Breast epithelium (tissue), 4 donors: ENCODE measurements at regions not wholly inside any gene's neighbourhood (a gene's known extent, or its start where the extent isn't known, plus 50 kb on each side); places are given as distances from the start of the nearest gene placed in this dataset.
A peak's percentile ranks its signal among the peaks of the same experiment; 100 is the strongest.

Experiments used
- DNase-seq, 2 donors: peaks; one replicate each; pipeline ENCODE4 v3.0.0-alpha.2; 2019; ENCODE audit warnings: low spot score in 2 of 2
- H3K27ac ChIP-seq, 2 donors: fragments of 200-600 bp; sonication (generic) in 1 of 2; one replicate each; pipeline ENCODE4 v1.5.1; 2016 to 2019; ENCODE audit warnings: mild to moderate bottlenecking in 1 of 2
- H3K27me3 ChIP-seq, 2 donors: fragments of 200-600 bp; sonication (generic) in 1 of 2; one replicate each; pipeline versions ENCODE4 v1.5.1 to v1.6.0; 2017 to 2019; ENCODE audit warnings: control low read depth in 1 of 2, mild to moderate bottlenecking in 1 of 2
- H3K36me3 ChIP-seq: fragments of 200-600 bp; one replicate; pipeline ENCODE4 v1.5.1; 2019
- H3K4me1 ChIP-seq, 2 donors: fragments of 200-600 bp; sonication (generic); one replicate each; pipeline ENCODE4 v1.5.1; 2016 to 2019; ENCODE audit warnings: control low read depth in 1 of 2
- H3K4me3 ChIP-seq, 3 donors: fragments of 200-600 bp; sonication (generic); 1 replicate in 2 of 3; 2 replicates in 1 of 3; pipeline ENCODE4 v1.5.1; 2016 to 2019; ENCODE audit warnings: mild to moderate bottlenecking in 3 of 3, moderate library complexity in 2 of 3
- H3K9me3 ChIP-seq, 2 donors: fragments of 200-600 bp; sonication (generic) in 1 of 2; one replicate each; pipeline ENCODE4 v1.5.1; 2016 to 2019; ENCODE audit warnings: control low read depth in 1 of 2
- CTCF ChIP-seq, 3 donors: fragments of 450-650 bp; IDR thresholded peaks; one replicate each; pipeline ENCODE4 v1.5.1; 2016 to 2017; ENCODE audit warnings: antibody characterized with exemption in 3 of 3, mild to moderate bottlenecking in 3 of 3, moderate library complexity in 3 of 3
- POLR2A ChIP-seq: fragments of 450-650 bp; IDR thresholded peaks from one replicate; pipeline ENCODE4 v1.6.1; 2016; ENCODE audit warnings: antibody characterized with exemption, mild to moderate bottlenecking, moderate library complexity
- POLR2AphosphoS5 ChIP-seq, 3 donors: sonication (generic); formaldehyde crosslinking; IDR thresholded peaks; one replicate each; pipeline ENCODE4 v1.6.1; 2017; ENCODE audit warnings: antibody characterized with exemption in 3 of 3
- intact Hi-C: fragments of 100-400 bp; cut with DNase I; formaldehyde crosslinking; loops from one replicate; pipeline ENCODE4 v1.15.1; 2023; ENCODE audit warnings: low total_unique reads

DNA sequence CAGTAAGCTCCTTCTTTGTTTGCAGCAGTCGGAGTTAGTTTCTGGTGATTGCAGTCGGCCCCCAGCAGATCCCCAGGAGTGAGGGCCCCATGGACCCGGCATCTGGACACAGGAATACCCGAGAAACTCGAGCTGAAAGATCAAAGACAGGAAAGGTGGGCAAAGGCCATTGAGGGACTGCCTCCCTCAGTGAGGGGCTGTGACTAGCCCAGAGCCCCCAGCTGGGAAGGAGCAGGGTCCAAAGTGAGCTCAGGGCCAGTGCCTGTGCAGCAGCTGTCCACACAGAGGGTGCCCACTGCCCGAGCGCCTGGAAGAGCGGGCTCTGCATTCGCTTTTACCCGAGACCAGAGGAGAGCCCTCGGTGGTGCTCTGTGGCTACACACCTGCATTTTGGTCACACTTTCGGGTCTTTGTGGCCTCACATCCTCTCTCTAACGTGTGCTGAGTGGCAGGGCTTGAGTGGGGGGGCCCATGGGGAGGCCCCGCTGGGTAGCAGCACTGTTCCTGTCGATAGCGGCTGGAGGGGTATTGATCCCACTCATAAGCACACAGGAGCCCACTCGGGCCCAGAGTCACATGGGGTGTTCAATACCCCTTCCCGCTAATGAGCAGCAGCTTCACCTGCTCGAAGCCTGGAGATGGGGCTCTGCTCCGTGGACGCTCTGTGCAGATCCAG, 532.9 kb downstream of the TBC1D22A start:
- no peak overlapping the region for H3K27ac ChIP-seq
- DNase-seq, result no peak
- no peaks in the 10 kb centered on the region for H3K9me3 ChIP-seq
- TF ChIP-seq POLR2A, result no peak
- no peak for TF ChIP-seq CTCF (IDR thresholded peaks at IDR 0.05)
- no peak for TF ChIP-seq POLR2AphosphoS5 (IDR thresholded peaks at IDR 0.05)
- intact Hi-C loops, result no loop called here
- H3K36me3 ChIP-seq, result no peaks in the 10 kb centered on the region
- H3K4me1 ChIP-seq, result no peaks in the 10 kb centered on the region
- peaks cover 0 to 41% of the 10 kb centered on the region in 2 donors for H3K27me3 ChIP-seq
- H3K4me3 ChIP-seq, result no peak overlapping the region

DNA sequence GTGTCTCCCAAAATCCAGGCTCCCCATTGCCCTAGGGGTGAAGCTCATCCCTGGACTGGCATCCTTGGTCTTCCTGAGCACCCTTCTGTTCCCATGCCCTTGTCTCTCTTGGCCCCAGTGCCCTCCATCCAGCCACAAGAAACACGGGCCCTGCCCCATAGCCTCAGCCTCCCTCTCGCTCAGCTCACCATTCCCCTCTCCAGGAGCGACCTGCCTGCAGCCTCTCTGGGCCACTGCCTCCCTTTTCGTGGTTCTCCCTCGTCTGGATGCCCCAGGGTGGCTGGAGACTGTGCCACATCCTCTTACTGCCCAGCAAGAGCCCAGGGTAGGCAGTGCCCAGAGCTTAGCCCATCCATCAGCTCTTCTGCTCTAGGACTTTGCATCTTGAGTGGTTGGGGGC, 532.1 kb downstream of the TBC1D22A start:
- Histone ChIP-seq H3K36me3 (no peaks in the 10 kb centered on the region), H3K27ac (no peak overlapping the region), H3K4me1 (no peaks in the 10 kb centered on the region), H3K4me3 (no peak overlapping the region), H3K9me3 (no peaks in the 10 kb centered on the region), H3K27me3 (peaks cover 0 to 40% of the 10 kb centered on the region in 2 donors)
- DNase-seq, result no peak
- intact Hi-C loops, result no loop called here
- TF ChIP-seq CTCF (IDR thresholded peaks at IDR 0.05), result no peak
- TF ChIP-seq POLR2AphosphoS5 (IDR thresholded peaks at IDR 0.05), result no peak
- TF ChIP-seq POLR2A, result no peak

DNA sequence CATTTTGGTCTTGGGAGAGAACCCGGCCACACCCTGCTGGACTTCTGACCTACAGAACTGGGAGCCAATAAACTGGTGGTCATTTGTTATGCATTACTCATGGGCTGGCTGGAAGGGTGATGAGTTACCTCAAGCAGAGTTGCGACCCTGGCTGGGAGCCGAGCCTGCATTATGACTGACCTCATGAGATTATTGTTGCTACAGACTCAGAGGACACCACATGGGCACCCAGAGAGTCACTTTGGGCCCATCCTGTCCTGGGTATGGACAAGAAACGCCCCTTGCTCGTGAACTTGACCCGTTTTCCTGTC, 531.7 kb downstream of the TBC1D22A start:
- no peaks in the 10 kb centered on the region for H3K4me1 ChIP-seq
- no peak overlapping the region for H3K27ac ChIP-seq
- H3K9me3 ChIP-seq, result no peaks in the 10 kb centered on the region
- intact Hi-C loops, result no loop called here
- H3K4me3 ChIP-seq, result no peak overlapping the region
- TF ChIP-seq POLR2AphosphoS5 (IDR thresholded peaks at IDR 0.05) (no peak), POLR2A (no peak), CTCF (IDR thresholded peaks at IDR 0.05) (no peak)
- peaks cover 0 to 38% of the 10 kb centered on the region in 2 donors for H3K27me3 ChIP-seq
- peak in 1 of 2 donors; percentile 40 for DNase-seq
- no peaks in the 10 kb centered on the region for H3K36me3 ChIP-seq

GRCh38 chr22:47293368-47294221, 531.1 kb downstream of the TBC1D22A start:
- H3K27ac ChIP-seq, result no peak overlapping the region
- H3K27me3 ChIP-seq, result peaks cover 0 to 42% of the 10 kb centered on the region in 2 donors
- H3K36me3 ChIP-seq, result no peaks in the 10 kb centered on the region

More at GRCh38 chr22:47293368-47294221, 531.1 kb downstream of the TBC1D22A start:
- no peaks in the 10 kb centered on the region for H3K9me3 ChIP-seq
- no peaks in the 10 kb centered on the region for H3K4me1 ChIP-seq
- peak in 1 of 2 donors; percentile 30 for DNase-seq
- TF ChIP-seq POLR2AphosphoS5 (IDR thresholded peaks at IDR 0.05) (no peak), POLR2A (no peak), CTCF (IDR thresholded peaks at IDR 0.05) (no peak)
- intact Hi-C loops, result no loop called here
- no peak overlapping the region for H3K4me3 ChIP-seq
